ENCODE measurements at regions not wholly inside any gene's neighbourhood (a gene's known extent, or its start where the extent isn't known, plus 50 kb on each side); places are given as distances from the start of the nearest gene placed in this dataset.

GRCh38 chr2:76326636-76327035 lies 615.9 kb upstream of the GCFC2 start:
- Histone ChIP-seq H3K4me1 (no peaks in the 10 kb centered on the region), H3K4me3 (no peak overlapping the region), H3K36me3 (no peaks in the 10 kb centered on the region), H3K27ac (no peak overlapping the region), H3K27me3 (no peaks in the 10 kb centered on the region), H3K9me3 (no peaks in the 10 kb centered on the region)
- DNase-seq (ENCODE audit: low spot score in 2 of 2) = no peak
- 74 to 75% methylated on average over 1 of the region's 1 CpG for WGBS, 2 donors
- no peak for TF ChIP-seq EP300 (IDR thresholded peaks at IDR 0.05)
- TF ChIP-seq POLR2A (IDR thresholded peaks at IDR 0.05) = no peak
- TF ChIP-seq CTCF (IDR thresholded peaks at IDR 0.05) = no peak

GRCh38 chr2:76323381-76323780 lies 612.7 kb upstream of the GCFC2 start:
- Histone ChIP-seq H3K27me3 (no peaks in the 10 kb centered on the region), H3K27ac (no peak overlapping the region), H3K36me3 (no peaks in the 10 kb centered on the region), H3K4me3 (no peak overlapping the region), H3K4me1 (no peaks in the 10 kb centered on the region), H3K9me3 (no peaks in the 10 kb centered on the region)
- DNase-seq (ENCODE audit: low spot score in 2 of 2) = no peak
- TF ChIP-seq EP300 (IDR thresholded peaks at IDR 0.05) (no peak), CTCF (IDR thresholded peaks at IDR 0.05) (no peak), POLR2A (IDR thresholded peaks at IDR 0.05) (no peak)
- WGBS, 2 donors = 67% methylated on average over 4 of the region's 4 CpGs

GRCh38 chr2:76320716-76321115 lies 610.0 kb upstream of the GCFC2 start:
- Histone ChIP-seq H3K4me1 (no peaks in the 10 kb centered on the region), H3K36me3 (no peaks in the 10 kb centered on the region), H3K27me3 (no peaks in the 10 kb centered on the region), H3K27ac (no peak overlapping the region), H3K9me3 (no peaks in the 10 kb centered on the region), H3K4me3 (no peak overlapping the region)
- TF ChIP-seq EP300 (IDR thresholded peaks at IDR 0.05) (no peak), POLR2A (IDR thresholded peaks at IDR 0.05) (no peak), CTCF (IDR thresholded peaks at IDR 0.05) (no peak)
- no peak for DNase-seq (ENCODE audit: low spot score in 2 of 2)

- TF ChIP-seq CTCF (IDR thresholded peaks at IDR 0.05) (no peak), EP300 (IDR thresholded peaks at IDR 0.05) (no peak), POLR2A (IDR thresholded peaks at IDR 0.05) (no peak)
- H3K36me3 ChIP-seq = no peaks in the 10 kb centered on the region
- WGBS, 2 donors = 43 to 46% methylated on average over 4 of the region's 4 CpGs
- no peaks in the 10 kb centered on the region for H3K4me1 ChIP-seq
- no peak overlapping the region for H3K27ac ChIP-seq
- H3K4me3 ChIP-seq = no peak overlapping the region
- no peaks in the 10 kb centered on the region for H3K27me3 ChIP-seq
- no peak for DNase-seq (ENCODE audit: low spot score in 2 of 2)
- no peaks in the 10 kb centered on the region for H3K9me3 ChIP-seq
Measured at GRCh38 chr2:76318848-76319360, 608.2 kb upstream of the GCFC2 start.

- H3K36me3 ChIP-seq = no peaks in the 10 kb centered on the region
- TF ChIP-seq CTCF (IDR thresholded peaks at IDR 0.05) (no peak), POLR2A (IDR thresholded peaks at IDR 0.05) (no peak), EP300 (IDR thresholded peaks at IDR 0.05) (no peak)
- no peaks in the 10 kb centered on the region for H3K27me3 ChIP-seq
- DNase-seq (ENCODE audit: low spot score in 2 of 2) = no peak
- no peak overlapping the region for H3K27ac ChIP-seq
- no peak overlapping the region for H3K4me3 ChIP-seq
- 87 to 88% methylated on average over 6 of the region's 6 CpGs for WGBS, 2 donors
- H3K9me3 ChIP-seq = no peaks in the 10 kb centered on the region
- H3K4me1 ChIP-seq = no peaks in the 10 kb centered on the region
Measured at GRCh38 chr2:76316691-76317090, 606.0 kb upstream of the GCFC2 start.
